NCI-H524 treated with DMSO at 0.1 percent for 48 hours (cell line): ENCODE measurements at regions not wholly inside any gene's neighbourhood (a gene's known extent, or its start where the extent isn't known, plus 50 kb on each side); places are given as distances from the start of the nearest gene placed in this dataset.

ENCODE experiments used
- DNase-seq: peaks from one replicate; lab custom pipeline; 2025; lab: John Stamatoyannopoulos, UW

DNA sequence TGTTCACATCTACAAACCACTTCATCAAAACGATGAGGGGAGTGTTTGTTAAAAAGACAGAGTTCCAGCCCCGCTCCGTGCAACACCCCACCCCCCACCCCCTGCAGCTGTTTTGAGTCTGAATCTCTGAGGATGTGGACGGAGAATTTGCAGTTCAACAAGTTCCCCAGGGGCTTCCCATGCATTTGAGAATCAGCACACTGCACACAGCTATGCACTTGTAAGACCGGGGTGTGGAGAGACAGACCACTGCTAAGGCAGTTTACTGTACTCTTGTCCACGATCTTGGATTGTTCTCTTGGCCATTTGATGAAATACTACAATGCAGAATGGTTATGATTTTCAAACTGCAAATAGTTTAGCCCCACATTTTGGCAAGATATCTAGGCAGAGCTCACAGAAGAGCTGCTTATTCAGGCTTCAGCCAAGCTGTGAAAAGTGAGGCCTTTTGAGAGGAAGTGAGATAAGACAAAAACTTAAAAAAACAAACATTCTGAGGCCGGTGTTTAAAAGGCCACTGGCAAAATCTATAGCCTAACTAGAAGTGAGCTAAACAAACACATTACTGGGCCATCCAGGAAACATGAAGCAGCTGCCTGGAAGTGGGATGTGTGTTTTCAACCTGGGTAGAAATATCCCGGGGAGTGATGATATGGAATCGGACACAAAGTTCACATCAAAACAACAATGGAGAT is 308.2 kb upstream of the ADAMTS9 start:
- no peak for DNase-seq

- no peak for DNase-seq
Measured at GRCh38 chr3:64993781-64994180, 306.0 kb upstream of the ADAMTS9 start.

DNA sequence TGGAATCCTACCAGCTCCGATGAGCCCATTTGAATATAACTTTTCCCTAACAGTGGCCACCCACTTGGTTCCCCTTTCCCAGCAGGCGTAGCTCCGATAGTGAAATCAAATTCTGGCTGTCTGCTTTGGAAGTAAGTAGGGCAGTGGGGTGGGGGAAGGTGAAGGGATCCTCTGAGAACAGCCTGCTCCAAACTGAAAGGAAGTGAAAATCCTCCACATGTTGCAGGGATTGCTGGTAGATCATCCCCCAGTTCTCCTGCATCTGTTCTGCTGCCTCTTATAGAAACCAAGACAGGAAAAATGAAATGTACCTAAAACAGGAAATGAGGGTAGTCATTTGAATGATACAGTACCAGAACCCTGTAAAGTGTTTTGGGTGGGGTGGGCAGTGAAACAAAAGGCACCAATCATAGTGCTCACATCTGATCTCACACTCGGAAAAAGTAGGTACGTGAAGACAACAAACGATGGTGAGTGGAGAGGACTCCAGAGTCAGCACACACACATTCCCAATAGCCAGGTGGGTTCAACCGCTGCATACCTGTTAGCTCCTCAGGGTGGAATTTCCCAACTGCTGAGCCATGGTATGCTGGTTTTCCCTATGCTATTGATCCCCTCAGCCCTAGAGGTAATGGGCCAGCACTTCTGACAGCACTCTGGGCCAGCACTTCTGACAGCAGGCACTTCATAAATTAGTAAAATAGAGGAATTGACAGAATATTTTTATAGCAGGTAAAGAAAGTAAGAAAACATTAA is 304.9 kb upstream of the ADAMTS9 start:
- no peak for DNase-seq

GRCh38 chr3:64988188-64988587 is 300.4 kb upstream of the ADAMTS9 start:
- DNase-seq, result no peak

GRCh38 chr3:64987726-64988125 is 299.9 kb upstream of the ADAMTS9 start:
- no peak for DNase-seq

DNA sequence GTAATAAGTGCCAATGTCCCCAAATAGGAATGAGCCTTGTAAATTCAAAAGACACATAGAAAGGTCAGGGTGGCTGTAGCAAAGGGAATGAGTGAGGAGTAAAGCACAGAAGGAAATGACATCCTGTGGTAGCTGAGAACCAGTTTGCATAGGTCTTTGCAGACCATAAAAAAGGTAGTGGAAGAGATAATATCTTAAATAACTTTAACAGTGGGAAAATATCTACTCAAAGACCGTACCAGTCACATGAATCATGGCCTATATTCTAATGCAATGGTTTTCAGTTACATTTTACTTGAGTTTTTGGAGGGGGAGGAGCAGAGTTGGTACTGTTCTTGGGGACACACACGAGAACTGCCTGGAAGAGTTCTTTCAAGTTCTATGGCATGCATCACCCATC is 297.3 kb upstream of the ADAMTS9 start:
- DNase-seq, result no peak

DNA sequence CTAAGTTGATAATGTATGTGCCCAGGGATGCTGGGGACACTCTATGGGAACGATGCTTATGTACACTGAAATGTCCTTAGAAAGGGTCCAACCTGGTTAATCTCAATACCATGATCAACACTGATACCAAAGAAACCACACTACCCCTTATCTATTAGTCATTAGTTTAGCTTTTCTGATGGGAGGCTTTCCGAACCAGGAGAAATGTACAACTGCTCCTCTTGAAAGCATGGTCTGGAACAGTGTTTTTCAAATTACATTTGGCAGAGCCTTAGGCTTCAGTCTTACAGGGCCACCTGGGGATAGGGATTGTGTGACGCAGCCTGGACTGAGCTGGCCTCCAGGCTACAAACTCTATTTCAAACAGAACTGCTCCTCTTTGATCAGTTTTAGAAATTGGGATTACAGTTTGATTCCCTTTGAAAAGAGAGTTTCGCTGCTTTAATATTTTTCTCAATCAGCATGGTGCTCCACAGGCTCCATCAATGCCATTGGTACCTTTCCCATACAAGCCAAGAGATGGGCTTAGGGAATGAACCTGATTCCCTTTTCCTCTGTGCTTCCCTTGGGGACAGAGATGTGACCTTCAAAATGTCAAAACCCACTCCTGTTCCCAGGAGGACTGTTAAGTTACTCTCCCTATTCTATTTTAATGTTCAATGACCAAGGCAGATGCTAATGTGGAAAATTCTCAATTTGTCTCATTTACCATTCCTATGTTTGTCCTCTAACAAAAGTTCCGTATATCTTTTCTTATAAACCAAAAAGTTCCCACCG is 296.0 kb upstream of the ADAMTS9 start:
- DNase-seq, result no peak

DNA sequence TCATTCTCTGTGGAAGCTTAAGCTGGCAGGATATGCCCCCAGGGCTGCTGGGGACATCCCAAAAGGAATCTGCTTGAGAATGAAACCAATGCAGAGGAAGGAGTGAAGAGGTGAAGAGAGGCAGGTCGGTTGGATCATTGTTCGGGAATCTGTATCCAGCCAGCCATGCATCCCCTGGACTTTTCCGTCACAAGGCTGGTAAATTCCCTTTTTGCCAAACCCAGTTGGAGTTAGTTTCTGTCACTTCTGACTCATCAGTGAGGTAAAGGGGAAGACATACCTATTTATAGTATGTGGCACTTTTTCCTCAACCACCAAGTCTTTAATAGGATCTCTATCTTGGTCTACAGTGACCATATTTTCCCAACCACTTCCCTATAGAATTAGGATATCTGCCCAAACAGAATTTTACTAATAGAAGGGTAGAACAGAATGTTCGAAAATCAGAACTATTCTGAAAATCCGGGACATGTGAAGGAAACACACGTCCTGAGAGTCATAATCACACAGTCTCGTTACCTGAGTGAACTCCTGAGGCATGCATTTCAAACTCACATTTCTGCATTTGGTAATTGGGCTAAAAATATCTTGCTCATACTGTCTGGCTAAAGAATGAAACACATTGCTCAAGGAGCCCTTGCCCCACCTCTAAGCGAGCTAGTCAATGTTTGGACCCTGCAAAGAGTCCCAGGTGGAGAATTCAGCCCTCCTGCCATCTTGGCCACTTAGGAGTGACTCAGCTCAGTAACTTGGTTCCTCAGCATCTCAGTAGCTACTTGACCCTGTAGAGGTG is 289.7 kb upstream of the ADAMTS9 start:
- no peak for DNase-seq

GRCh38 chr3:64976456-64976855 is 288.7 kb upstream of the ADAMTS9 start:
- DNase-seq, result no peak

- no peak for DNase-seq
Measured at GRCh38 chr3:64975147-64975546, 287.3 kb upstream of the ADAMTS9 start.

- no peak for DNase-seq
Measured at GRCh38 chr3:64974401-64974800, 286.6 kb upstream of the ADAMTS9 start.

DNA sequence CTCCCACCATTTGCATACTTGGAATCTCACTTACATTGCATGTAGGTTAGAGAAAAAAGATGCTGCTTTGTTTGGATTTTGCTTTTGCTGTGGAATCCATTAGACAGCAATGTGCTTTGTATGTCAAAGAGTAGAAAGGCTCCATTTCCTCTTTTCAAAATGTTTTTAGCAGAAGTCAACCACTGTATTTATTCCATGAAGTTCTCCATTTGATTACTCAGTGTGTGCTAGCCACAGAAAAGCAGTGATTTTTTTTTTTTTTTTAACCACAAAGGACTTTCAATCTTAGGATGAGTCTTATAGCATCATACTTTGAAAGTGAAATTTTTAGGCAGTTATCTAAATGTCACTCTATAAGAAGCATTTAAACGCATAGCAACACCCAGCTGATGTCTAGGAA is 285.0 kb upstream of the ADAMTS9 start:
- DNase-seq, result no peak

- DNase-seq, result no peak
Measured at GRCh38 chr3:64971602-64972001, 283.8 kb upstream of the ADAMTS9 start.

GRCh38 chr3:64970634-64971033 is 282.8 kb upstream of the ADAMTS9 start:
- no peak for DNase-seq

- no peak for DNase-seq
Measured at GRCh38 chr3:64961301-64961700, 273.5 kb upstream of the ADAMTS9 start.

- DNase-seq, result no peak
Measured at GRCh38 chr3:64958199-64958843, 270.5 kb upstream of the ADAMTS9 start.

- DNase-seq, result no peak
Measured at GRCh38 chr3:64957408-64958198, 269.8 kb upstream of the ADAMTS9 start.

GRCh38 chr3:64956711-64957325 is 269.0 kb upstream of the ADAMTS9 start:
- no peak for DNase-seq

GRCh38 chr3:64954995-64955636 is 267.3 kb upstream of the ADAMTS9 start:
- DNase-seq, result no peak
